SK-N-SH treated with all-trans-retinoic acid at 6 μM for 48 hours (cell line): ENCODE measurements at regions not wholly inside any gene's neighbourhood (a gene's known extent, or its start where the extent isn't known, plus 50 kb on each side); places are given as distances from the start of the nearest gene placed in this dataset.

Experiments
- ATAC-seq: fragments of 200-7000 bp; cut with Tn5 transposase; 3 replicates; pipeline ENCODE4 v1.9.1; 2020; ENCODE audit warnings: mild to moderate bottlenecking, moderate library complexity
- ARNTL ChIP-seq: fragments of 450-650 bp; formaldehyde crosslinking; IDR thresholded peaks from 2 replicates; pipeline ENCODE4 v1.5.0; 2020; ENCODE audit warnings: low read depth, mild to moderate bottlenecking, moderate library complexity, borderline replicate concordance
- BACH2 ChIP-seq: fragments of 250-450 bp; sonication (Bioruptor Pico); IDR thresholded peaks from 2 replicates; pipeline ENCODE4 v1.9.0; 2021; ENCODE audit warnings: mild to moderate bottlenecking, borderline replicate concordance
- CREB5 ChIP-seq: fragments of 250-450 bp; sonication (Bioruptor Pico); IDR thresholded peaks from 2 replicates; pipeline ENCODE4 v1.5.1; 2020; ENCODE audit warnings: low read depth, mild to moderate bottlenecking, moderate library complexity
- CSDC2 ChIP-seq: fragments of 250-450 bp; sonication (Bioruptor Pico); IDR thresholded peaks from 2 replicates; pipeline ENCODE4 v1.5.0; 2020; ENCODE audit warnings: mild to moderate bottlenecking, moderate library complexity
- ESRRG ChIP-seq: fragments of 250-450 bp; sonication (Bioruptor Pico); IDR thresholded peaks from 2 replicates; pipeline ENCODE4 v1.6.1; 2021; ENCODE audit warnings: mild to moderate bottlenecking
- GLIS3 ChIP-seq: fragments of 250-450 bp; sonication (Bioruptor Pico); IDR thresholded peaks from 2 replicates; pipeline ENCODE4 v1.5.0; 2020; ENCODE audit warnings: mild to moderate bottlenecking, moderate library complexity
- ISL1 ChIP-seq: fragments of 250-450 bp; sonication (Bioruptor Pico); IDR thresholded peaks from 2 replicates; pipeline ENCODE4 v2.1.2; 2022; ENCODE audit warnings: mild to moderate bottlenecking, moderate library complexity
- OSR1 ChIP-seq: fragments of 250-450 bp; sonication (Bioruptor Pico); IDR thresholded peaks from 2 replicates; pipeline ENCODE4 v1.8.0; 2022; ENCODE audit warnings: moderate library complexity, mild to moderate bottlenecking, inconsistent platforms
- PATZ1 ChIP-seq: fragments of 250-450 bp; sonication (Bioruptor Pico); IDR thresholded peaks from 2 replicates; pipeline ENCODE4 v1.8.0; 2020; ENCODE audit warnings: mild to moderate bottlenecking, moderate library complexity, borderline replicate concordance
- RARB ChIP-seq: fragments of 250-450 bp; sonication (Bioruptor Pico); IDR thresholded peaks from 2 replicates; pipeline ENCODE4 v1.8.0; 2021; ENCODE audit warnings: mild to moderate bottlenecking, moderate library complexity
- SNAI2 ChIP-seq: fragments of 250-450 bp; sonication (Bioruptor Pico); IDR thresholded peaks from 2 replicates; pipeline ENCODE4 v1.5.0; 2020; ENCODE audit warnings: mild to moderate bottlenecking, moderate library complexity
- TCF4 ChIP-seq: fragments of 250-450 bp; sonication (Bioruptor Pico); IDR thresholded peaks from 2 replicates; pipeline ENCODE4 v1.8.0; 2021; ENCODE audit warnings: mild to moderate bottlenecking, moderate library complexity, borderline replicate concordance
- TOX ChIP-seq: fragments of 250-450 bp; sonication (Bioruptor Pico); IDR thresholded peaks from 2 replicates; pipeline ENCODE4 v1.8.0; 2021; ENCODE audit warnings: mild to moderate bottlenecking, moderate library complexity, borderline replicate concordance
- TSHZ2 ChIP-seq: fragments of 250-450 bp; sonication (Bioruptor Pico); IDR thresholded peaks from 2 replicates; pipeline ENCODE4 v1.5.0; 2020; ENCODE audit warnings: mild to moderate bottlenecking, moderate library complexity
- ZC3H10 ChIP-seq: fragments of 250-450 bp; sonication (Bioruptor Pico); IDR thresholded peaks from 2 replicates; pipeline ENCODE4 v1.5.1; 2021; ENCODE audit warnings: mild to moderate bottlenecking, moderate library complexity
- ZFP3 ChIP-seq: fragments of 250-450 bp; sonication (Bioruptor Pico); IDR thresholded peaks from 2 replicates; pipeline ENCODE4 v1.5.0; 2020; ENCODE audit warnings: mild to moderate bottlenecking, moderate library complexity
- ZNF565 ChIP-seq: fragments of 450-650 bp; formaldehyde crosslinking; conservative IDR thresholded peaks from 2 replicates; pipeline ENCODE4 v1.5.0; 2020; ENCODE audit warnings: low read depth, mild to moderate bottlenecking, moderate library complexity
- ZNF8 ChIP-seq: fragments of 450-650 bp; formaldehyde crosslinking; IDR thresholded peaks from 2 replicates; pipeline ENCODE4 v1.5.0; 2020; ENCODE audit warnings: mild to moderate bottlenecking, moderate library complexity
- TF ChIP-seq, protein P1 (sequence below): fragments of 250-450 bp; sonication (Bioruptor Pico); IDR thresholded peaks from 2 replicates; pipeline ENCODE4 v1.5.1; 2021; ENCODE audit warnings: mild to moderate bottlenecking, moderate library complexity
- TF ChIP-seq, protein P2 (sequence below): fragments of 250-450 bp; sonication (Bioruptor Pico); IDR thresholded peaks from 2 replicates; pipeline ENCODE4 v1.8.0; 2021; ENCODE audit warnings: low read depth, mild to moderate bottlenecking, moderate library complexity, borderline replicate concordance

DNA sequence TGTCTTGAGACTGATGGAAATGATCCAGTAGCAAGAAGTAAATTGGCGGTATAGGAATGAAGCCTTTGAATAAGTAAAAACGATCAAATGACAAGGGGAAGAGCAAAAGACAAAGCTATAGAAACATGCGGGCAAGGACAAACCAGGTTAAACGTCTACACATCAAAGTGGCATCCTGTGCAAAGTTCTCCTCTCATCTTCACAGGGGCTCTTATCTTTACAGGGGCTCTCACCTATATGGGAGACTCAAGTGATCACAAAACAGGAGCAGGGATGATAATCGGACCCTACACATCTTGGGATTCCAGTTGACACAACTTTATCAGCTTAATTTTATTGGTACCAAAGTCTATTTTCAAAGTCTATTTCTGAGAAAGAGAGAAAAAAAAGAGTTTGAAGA, 1778.9 kb upstream of the CELF4 start:
- TF ChIP-seq OSR1 (CRISPR knock-in tag) (no peak), SNAI2 (CRISPR knock-in tag) (no peak), ZNF8 (CRISPR knock-in tag) (no peak), ESRRG (CRISPR knock-in tag) (no peak), PATZ1 (CRISPR knock-in tag) (no peak), ZNF565 (CRISPR knock-in tag) (no peak), ARNTL (CRISPR knock-in tag) (no peak)
- TF ChIP-seq, protein P1, sequence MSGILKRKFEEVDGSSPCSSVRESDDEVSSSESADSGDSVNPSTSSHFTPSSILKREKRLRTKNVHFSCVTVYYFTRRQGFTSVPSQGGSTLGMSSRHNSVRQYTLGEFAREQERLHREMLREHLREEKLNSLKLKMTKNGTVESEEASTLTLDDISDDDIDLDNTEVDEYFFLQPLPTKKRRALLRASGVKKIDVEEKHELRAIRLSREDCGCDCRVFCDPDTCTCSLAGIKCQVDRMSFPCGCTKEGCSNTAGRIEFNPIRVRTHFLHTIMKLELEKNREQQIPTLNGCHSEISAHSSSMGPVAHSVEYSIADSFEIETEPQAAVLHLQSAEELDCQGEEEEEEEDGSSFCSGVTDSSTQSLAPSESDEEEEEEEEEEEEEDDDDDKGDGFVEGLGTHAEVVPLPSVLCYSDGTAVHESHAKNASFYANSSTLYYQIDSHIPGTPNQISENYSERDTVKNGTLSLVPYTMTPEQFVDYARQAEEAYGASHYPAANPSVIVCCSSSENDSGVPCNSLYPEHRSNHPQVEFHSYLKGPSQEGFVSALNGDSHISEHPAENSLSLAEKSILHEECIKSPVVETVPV: no peak
- ATAC-seq: no peak

DNA sequence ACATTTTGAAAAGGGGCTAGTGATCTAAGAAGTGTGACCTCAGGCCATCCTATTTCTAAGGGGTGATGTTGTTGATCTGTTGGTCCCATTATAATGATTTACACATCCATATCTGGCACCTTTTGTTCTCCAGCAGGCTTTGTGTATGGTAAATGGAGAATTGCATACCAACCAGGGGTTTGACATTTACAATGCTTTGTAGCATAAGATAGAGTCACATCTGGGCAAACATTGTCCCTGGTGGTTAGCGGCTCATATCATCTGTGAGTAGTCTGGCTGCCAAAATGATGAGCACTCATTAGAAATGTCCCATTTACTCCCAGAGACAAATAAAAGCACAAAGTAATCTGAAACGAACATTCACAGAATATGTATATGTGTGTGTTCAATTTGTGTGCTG, 1775.5 kb upstream of the CELF4 start:
- ATAC-seq: no peak
- TF ChIP-seq, protein P1: no peak
- TF ChIP-seq TCF4 (CRISPR knock-in tag): no peak
- no peak for TF ChIP-seq ARNTL (CRISPR knock-in tag)
- no peak for TF ChIP-seq ZC3H10 (CRISPR knock-in tag)
- TF ChIP-seq BACH2 (CRISPR knock-in tag): no peak
- TF ChIP-seq CREB5 (CRISPR knock-in tag): no peak
- no peak for TF ChIP-seq TOX (CRISPR knock-in tag)
- TF ChIP-seq OSR1 (CRISPR knock-in tag): no peak
- TF ChIP-seq ZNF8 (CRISPR knock-in tag): no peak
- TF ChIP-seq PATZ1 (CRISPR knock-in tag): no peak
- no peak for TF ChIP-seq GLIS3
- TF ChIP-seq TSHZ2 (CRISPR knock-in tag): no peak
- TF ChIP-seq ESRRG (CRISPR knock-in tag): no peak
- TF ChIP-seq SNAI2 (CRISPR knock-in tag): no peak
- TF ChIP-seq, protein P2, sequence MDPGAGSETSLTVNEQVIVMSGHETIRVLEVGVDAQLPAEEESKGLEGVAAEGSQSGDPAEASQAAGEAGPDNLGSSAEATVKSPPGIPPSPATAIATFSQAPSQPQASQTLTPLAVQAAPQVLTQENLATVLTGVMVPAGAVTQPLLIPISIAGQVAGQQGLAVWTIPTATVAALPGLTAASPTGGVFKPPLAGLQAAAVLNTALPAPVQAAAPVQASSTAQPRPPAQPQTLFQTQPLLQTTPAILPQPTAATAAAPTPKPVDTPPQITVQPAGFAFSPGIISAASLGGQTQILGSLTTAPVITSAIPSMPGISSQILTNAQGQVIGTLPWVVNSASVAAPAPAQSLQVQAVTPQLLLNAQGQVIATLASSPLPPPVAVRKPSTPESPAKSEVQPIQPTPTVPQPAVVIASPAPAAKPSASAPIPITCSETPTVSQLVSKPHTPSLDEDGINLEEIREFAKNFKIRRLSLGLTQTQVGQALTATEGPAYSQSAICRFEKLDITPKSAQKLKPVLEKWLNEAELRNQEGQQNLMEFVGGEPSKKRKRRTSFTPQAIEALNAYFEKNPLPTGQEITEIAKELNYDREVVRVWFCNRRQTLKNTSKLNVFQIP (CRISPR knock-in tag): no peak
- no peak for TF ChIP-seq CSDC2
- no peak for TF ChIP-seq ZFP3
- TF ChIP-seq ZNF565 (CRISPR knock-in tag): no peak
- TF ChIP-seq RARB (CRISPR knock-in tag): no peak
- no peak for TF ChIP-seq ISL1 (CRISPR knock-in tag)
